ENCODE measurements at regions not wholly inside any gene's neighbourhood (a gene's known extent, or its start where the extent isn't known, plus 50 kb on each side); places are given as distances from the start of the nearest gene placed in this dataset.

DNA sequence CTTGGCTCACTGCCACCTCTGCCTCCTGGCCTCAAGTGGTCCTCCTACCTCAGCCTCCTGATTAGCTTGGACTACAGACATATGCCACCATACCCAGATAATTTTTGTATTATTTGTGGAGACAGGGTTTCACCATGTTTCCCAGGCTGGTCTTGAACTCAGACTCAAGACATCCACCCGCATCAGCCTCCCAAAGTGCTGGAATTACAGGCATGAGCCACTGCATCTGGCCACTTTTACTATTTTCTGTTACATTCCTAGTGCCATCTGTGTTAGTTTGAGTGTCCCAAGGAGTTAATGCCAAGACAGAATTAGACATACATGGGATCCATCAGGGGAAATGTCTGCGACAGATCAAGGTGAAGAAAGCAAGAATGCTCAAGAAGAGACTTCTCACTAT is 288.2 kb upstream of the CTSO start:
- 81 to 93% methylated on average over 2 of the region's 2 CpGs for WGBS, 2 donors
- Histone ChIP-seq H3K27me3 (no peaks in the 10 kb centered on the region), H3K9me3 (no peaks in the 10 kb centered on the region), H3K36me3 (no peaks in the 10 kb centered on the region), H3K4me1 (no peaks in the 10 kb centered on the region), H3K27ac (no peak overlapping the region), H3K4me3 (no peak overlapping the region)
- TF ChIP-seq, protein P1, sequence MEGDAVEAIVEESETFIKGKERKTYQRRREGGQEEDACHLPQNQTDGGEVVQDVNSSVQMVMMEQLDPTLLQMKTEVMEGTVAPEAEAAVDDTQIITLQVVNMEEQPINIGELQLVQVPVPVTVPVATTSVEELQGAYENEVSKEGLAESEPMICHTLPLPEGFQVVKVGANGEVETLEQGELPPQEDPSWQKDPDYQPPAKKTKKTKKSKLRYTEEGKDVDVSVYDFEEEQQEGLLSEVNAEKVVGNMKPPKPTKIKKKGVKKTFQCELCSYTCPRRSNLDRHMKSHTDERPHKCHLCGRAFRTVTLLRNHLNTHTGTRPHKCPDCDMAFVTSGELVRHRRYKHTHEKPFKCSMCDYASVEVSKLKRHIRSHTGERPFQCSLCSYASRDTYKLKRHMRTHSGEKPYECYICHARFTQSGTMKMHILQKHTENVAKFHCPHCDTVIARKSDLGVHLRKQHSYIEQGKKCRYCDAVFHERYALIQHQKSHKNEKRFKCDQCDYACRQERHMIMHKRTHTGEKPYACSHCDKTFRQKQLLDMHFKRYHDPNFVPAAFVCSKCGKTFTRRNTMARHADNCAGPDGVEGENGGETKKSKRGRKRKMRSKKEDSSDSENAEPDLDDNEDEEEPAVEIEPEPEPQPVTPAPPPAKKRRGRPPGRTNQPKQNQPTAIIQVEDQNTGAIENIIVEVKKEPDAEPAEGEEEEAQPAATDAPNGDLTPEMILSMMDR (IDR thresholded peaks at IDR 0.05), result no peak
- ATAC-seq, result no peak
- DNase-seq, result no peak
- no peak for FAIRE-seq
- intact Hi-C loops (cut with DNase I), result no loop called here

DNA sequence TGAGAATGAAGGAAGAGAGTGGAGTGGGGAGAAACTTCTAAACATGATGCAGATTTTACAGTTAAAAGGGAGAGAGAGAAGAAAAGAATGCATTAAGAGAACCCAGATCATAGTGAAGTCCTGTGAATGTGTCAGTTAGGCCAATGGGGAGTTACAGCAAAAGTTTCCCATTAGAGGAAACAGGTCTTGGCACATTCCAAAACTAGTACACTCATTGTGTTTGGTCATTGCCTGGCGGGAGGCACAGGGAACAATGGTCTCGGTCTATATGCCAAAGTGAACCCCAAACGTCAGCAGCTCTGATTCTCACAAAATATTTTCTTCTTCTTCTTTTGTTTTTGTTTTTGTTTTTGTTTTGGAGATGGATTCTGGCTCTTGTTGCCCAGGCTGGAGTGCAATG is 284.5 kb upstream of the CTSO start:
- no peaks in the 10 kb centered on the region for H3K9me3 ChIP-seq
- no peak for ATAC-seq
- WGBS, 2 donors, result 61 to 68% methylated on average over 3 of the region's 3 CpGs

DNA sequence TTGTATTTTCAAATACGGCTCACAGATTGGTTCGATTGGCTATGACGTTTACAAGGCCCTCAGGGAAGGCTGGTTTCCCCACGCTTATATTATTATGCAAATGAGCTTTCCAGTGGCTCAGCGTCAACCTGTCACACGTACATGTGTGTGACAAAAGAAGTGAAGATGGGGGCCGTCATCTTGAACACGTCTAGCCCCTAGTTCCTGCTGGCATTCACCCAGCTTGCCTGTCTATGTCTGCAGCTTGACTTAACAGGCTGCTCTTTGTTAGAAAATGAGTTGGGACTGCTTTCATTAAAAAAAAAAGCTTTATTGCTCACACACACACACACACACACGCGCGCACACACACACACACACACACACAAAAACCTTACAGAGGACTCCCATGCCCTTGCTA is 283.6 kb upstream of the CTSO start:
- WGBS, 2 donors, result 51 to 55% methylated on average over 11 of the region's 11 CpGs
- ATAC-seq (no peak), FAIRE-seq (no peak), DNase-seq (no peak)
- H3K27me3 ChIP-seq, result no peaks in the 10 kb centered on the region
- no peaks in the 10 kb centered on the region for H3K36me3 ChIP-seq
- intact Hi-C loops (cut with DNase I), result no loop called here
- H3K9me3 ChIP-seq, result no peaks in the 10 kb centered on the region
- TF ChIP-seq, protein P1 (IDR thresholded peaks at IDR 0.05), result no peak
- H3K27ac ChIP-seq, result no peak overlapping the region
- no peak overlapping the region for H3K4me3 ChIP-seq
- no peaks in the 10 kb centered on the region for H3K4me1 ChIP-seq

More for the DNA sequence above, 284.5 kb upstream of the CTSO start:
- TF ChIP-seq, protein P1 (IDR thresholded peaks at IDR 0.05), result no peak
- H3K27me3 ChIP-seq, result no peaks in the 10 kb centered on the region
- H3K4me3 ChIP-seq, result no peak overlapping the region
- intact Hi-C loops (cut with DNase I), result no loop called here
- no peak for FAIRE-seq
- no peaks in the 10 kb centered on the region for H3K4me1 ChIP-seq
- no peak overlapping the region for H3K27ac ChIP-seq
- DNase-seq, result no peak
- H3K36me3 ChIP-seq, result no peaks in the 10 kb centered on the region

DNA sequence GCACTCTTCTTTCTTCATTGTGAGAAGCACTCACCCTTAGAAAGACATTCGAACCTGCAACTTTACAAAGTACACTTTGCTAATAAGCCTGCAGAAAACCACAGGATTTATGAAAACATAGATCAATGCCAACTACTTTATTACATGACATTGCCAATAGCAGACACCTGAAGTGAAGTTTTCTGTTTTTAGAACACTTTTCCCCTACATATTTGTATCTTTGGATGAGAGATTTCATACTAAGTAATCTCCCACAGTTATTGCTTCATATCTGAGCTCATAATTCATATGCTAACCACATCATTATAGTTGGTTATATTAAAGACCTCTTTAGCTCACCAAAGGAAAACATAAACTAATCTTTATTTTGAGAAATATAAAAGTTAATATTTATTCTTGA is 276.5 kb upstream of the CTSO start:
- H3K4me3 ChIP-seq, result no peak overlapping the region
- FAIRE-seq, result no peak
- H3K9me3 ChIP-seq, result no peaks in the 10 kb centered on the region
- intact Hi-C loops (cut with DNase I), result no loop called here
- TF ChIP-seq, protein P1 (IDR thresholded peaks at IDR 0.05), result no peak
- DNase-seq, result no peak
- H3K4me1 ChIP-seq, result no peaks in the 10 kb centered on the region
- 39 to 48% methylated on average over 1 of the region's 1 CpG for WGBS, 2 donors
- H3K27me3 ChIP-seq, result no peaks in the 10 kb centered on the region
- no peak for ATAC-seq
- H3K36me3 ChIP-seq, result no peaks in the 10 kb centered on the region
- H3K27ac ChIP-seq, result no peak overlapping the region

DNA sequence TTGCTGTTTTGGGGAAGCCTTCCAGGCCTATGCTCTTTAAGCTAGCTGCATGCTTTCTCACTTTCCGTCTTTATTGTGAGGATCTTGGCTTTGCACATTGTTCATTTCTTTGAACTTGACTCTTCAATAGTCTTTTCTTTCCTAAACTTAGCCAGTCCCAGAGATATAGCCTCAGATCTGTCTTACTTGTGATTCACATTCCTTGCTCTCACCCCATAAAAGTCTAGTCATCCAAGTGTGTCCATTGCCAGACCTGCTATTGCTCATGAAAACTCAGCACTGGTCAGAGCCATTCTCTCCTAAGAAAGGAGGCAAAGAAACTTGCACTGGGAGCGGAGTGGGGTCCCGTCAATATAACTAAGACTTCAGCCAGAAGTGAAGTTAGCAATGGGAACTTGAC is 275.0 kb upstream of the CTSO start:
- no peaks in the 10 kb centered on the region for H3K27me3 ChIP-seq
- intact Hi-C loops (cut with DNase I), result no loop called here
- no peaks in the 10 kb centered on the region for H3K4me1 ChIP-seq
- no peaks in the 10 kb centered on the region for H3K9me3 ChIP-seq
- H3K27ac ChIP-seq, result no peak overlapping the region
- ATAC-seq (no peak), FAIRE-seq (no peak), DNase-seq (no peak)
- H3K4me3 ChIP-seq, result no peak overlapping the region
- 67 to 90% methylated on average over 3 of the region's 3 CpGs for WGBS, 2 donors
- TF ChIP-seq, protein P1 (IDR thresholded peaks at IDR 0.05), result no peak
- no peaks in the 10 kb centered on the region for H3K36me3 ChIP-seq
